ENCODE measurements at regions not wholly inside any gene's neighbourhood (a gene's known extent, or its start where the extent isn't known, plus 50 kb on each side); places are given as distances from the start of the nearest gene placed in this dataset.

- peak; percentile 98 for DNase-seq (ENCODE audit: low spot score)
Observed at GRCh38 chr3:134427400-134428111, 53.3 kb upstream of the AMOTL2 start.

GRCh38 chr3:134426660-134427181 is 52.5 kb upstream of the AMOTL2 start:
- peak; percentile 33 for DNase-seq (ENCODE audit: low spot score)

DNA sequence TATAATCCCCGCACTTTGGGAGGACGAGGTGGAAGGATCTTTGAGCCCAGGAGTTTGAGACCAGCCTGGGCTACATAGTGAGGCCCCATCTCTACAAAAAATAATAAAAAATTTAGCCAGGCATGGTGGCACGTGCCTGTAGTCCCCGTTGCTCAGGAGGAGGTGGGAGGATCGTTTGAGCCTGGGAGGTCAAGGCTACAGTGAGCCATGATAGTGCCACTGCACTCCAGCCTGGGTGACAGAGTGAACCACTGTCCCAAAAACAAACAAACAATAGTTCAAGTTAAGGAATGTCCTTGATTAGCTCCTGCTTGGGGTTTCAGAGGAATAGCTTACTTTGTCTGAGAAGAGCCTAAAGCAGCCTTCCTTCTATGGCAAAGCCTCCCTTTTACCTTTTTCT is 51.7 kb upstream of the AMOTL2 start:
- DNase-seq (ENCODE audit: low spot score), result no peak

Measured in RKO (cell line).